ENCODE measurements at regions not wholly inside any gene's neighbourhood (a gene's known extent, or its start where the extent isn't known, plus 50 kb on each side); places are given as distances from the start of the nearest gene placed in this dataset.

- TF ChIP-seq CTCF (optimal IDR thresholded peaks at IDR 0.05 in 1 of 3, IDR thresholded peaks at IDR 0.05 in 1 of 3, conservative IDR thresholded peaks at IDR 0.05 in 1 of 3; ENCODE audit: extremely low read depth in 1 of 3, insufficient read depth in 2 of 3, low read length in 3 of 3) (no peak), EZH2 (IDR thresholded peaks at IDR 0.05; ENCODE audit: low read length) (no peak)
Observed at GRCh38 chr16:6558661-6559060, 774.0 kb upstream of the RBFOX1 start.

All from keratinocyte (primary cell).